SK-N-MC (cell line): ENCODE measurements at regions not wholly inside any gene's neighbourhood (a gene's known extent, or its start where the extent isn't known, plus 50 kb on each side); places are given as distances from the start of the nearest gene placed in this dataset.

Source experiments
- EZH2 ChIP-seq: fragments of 200-600 bp; sonication (generic); IDR thresholded peaks from one replicate; pipeline ENCODE4 v1.6.1; 2017; ENCODE audit warnings: antibody characterized with exemption
- FOXP2 ChIP-seq: optimal IDR thresholded peaks from 2 replicates; pipeline ENCODE3; 2011; ENCODE audit warnings: mild to moderate bottlenecking, moderate library complexity; ENCODE audit not compliant: insufficient read depth; ENCODE audit errors: extremely low read length, control extremely low read depth
- POLR2AphosphoS5 ChIP-seq: IDR thresholded peaks from 2 replicates; pipeline ENCODE4 v1.6.1; 2012; ENCODE audit warnings: mild to moderate bottlenecking, low read depth, low read length, borderline replicate concordance

- TF ChIP-seq EZH2 (no peak), POLR2AphosphoS5 (no peak), FOXP2 (no peak)
These were observed 613.5 kb upstream of the CDH4 start for GRCh38 chr20:60638430-60639098.
